ENCODE measurements at regions not wholly inside any gene's neighbourhood (a gene's known extent, or its start where the extent isn't known, plus 50 kb on each side); places are given as distances from the start of the nearest gene placed in this dataset.

DNA sequence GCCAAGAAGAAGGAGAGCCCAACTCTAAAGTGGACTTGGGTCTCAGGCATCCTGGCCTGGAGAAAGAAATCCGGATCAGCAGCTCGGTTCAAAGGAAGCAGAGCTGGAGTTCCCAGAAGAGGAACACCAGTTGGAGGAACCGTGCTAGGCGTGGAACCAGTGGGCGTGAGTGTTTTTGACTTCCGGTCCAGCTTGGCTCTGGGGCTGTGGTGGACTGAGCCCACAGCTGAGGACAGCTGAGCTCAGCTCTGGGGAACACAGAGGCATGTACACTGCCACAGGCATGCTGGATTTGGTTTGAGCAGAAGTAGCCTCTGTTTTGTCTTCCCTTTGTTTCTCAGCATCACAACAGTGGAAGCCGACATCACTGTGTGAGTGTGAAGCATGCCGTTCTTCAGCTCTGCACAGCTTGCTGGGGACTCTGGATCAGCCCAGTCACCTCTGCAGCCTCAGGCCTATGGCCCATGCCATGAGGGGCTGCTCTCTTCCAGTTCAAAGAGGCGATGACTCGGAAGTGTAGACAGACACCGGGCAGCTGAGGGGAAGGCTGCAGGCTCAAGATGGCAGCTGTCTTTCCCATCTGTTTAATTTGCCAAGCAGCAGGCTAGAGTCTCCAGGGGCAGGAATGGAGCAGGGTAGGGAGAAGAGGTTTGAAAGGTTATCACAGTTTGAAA lies 185.8 kb upstream of the UBE3A start:
- no peaks in the 10 kb centered on the region for H3K4me1 Mint-ChIP-seq
- peaks cover 2% of the 10 kb centered on the region for H3K27me3 Mint-ChIP-seq
- no peaks in the 10 kb centered on the region for H3K9me3 Mint-ChIP-seq
- no peak overlapping the region for H3K4me3 Mint-ChIP-seq
- no peaks in the 10 kb centered on the region for H3K36me3 Mint-ChIP-seq
- H3K27ac Mint-ChIP-seq: no peak overlapping the region

DNA sequence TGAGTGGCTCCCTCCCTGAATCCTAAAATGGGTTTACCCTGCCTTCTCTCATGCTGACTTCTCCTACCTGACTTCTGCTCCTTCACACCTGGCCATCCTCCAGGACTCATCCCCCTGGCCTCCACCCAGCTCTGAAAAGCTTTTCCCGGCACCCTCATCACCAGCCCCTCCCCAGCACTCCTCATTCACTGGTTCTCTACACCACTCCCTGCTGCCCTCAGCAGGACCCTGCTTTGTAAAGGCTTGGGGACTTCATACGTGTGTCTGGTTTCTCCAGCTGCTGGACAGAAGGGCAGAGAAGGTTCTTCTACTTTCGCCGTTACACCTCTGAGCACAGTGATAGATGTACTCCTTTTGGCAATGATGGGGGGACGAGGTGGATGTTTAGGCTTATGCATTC lies 184.9 kb upstream of the UBE3A start:
- no peaks in the 10 kb centered on the region for H3K9me3 Mint-ChIP-seq
- no peaks in the 10 kb centered on the region for H3K36me3 Mint-ChIP-seq
- no peaks in the 10 kb centered on the region for H3K4me1 Mint-ChIP-seq
- peaks cover 4% of the 10 kb centered on the region for H3K27me3 Mint-ChIP-seq
- H3K27ac Mint-ChIP-seq: no peak overlapping the region
- H3K4me3 Mint-ChIP-seq: no peak overlapping the region

DNA sequence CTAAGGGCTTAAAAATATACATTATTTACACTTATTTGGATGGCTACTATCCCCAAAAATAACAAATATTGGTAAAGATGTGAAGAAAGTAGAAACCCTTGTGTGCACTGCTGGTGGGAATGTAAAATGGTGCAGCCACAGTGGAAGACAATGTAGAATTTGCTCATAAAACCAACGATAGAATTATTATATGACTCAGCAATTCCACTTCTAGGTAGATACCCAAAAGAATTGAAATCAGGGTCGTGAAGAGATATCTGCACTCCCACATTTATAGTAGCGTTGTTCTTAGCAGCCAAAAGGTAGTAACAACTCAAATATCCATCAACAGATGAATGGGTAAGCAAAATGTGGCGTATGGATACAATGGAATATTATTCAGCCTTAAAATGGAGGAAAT lies 181.6 kb upstream of the UBE3A start:
- no peak overlapping the region for H3K4me3 Mint-ChIP-seq
- peaks cover 4% of the 10 kb centered on the region for H3K27me3 Mint-ChIP-seq
- H3K9me3 Mint-ChIP-seq: no peaks in the 10 kb centered on the region
- H3K4me1 Mint-ChIP-seq: no peaks in the 10 kb centered on the region
- H3K36me3 Mint-ChIP-seq: no peaks in the 10 kb centered on the region
- no peak overlapping the region for H3K27ac Mint-ChIP-seq

DNA sequence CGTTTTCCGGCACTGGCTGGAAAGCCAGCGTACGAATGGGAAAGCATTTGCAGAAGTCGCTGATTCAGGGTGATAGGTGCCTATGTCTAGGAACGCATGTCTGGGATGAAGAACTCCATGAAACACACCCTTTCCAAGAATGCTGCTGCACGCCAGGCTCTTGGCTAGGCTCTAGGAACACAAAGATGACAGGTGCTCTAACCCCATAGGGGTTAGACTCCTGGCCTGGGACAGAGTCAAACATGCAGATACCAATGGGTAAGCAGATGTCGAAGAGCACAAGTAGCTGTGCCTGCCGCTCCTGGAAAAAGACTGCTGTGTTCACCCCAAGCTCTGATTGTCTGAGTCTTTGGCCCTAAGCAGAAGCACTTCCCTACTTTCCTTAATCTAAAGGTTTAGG lies 180.9 kb upstream of the UBE3A start:
- Mint-ChIP-seq H3K4me1 (no peaks in the 10 kb centered on the region), H3K4me3 (no peak overlapping the region), H3K27me3 (peaks cover 4% of the 10 kb centered on the region), H3K27ac (no peak overlapping the region), H3K36me3 (no peaks in the 10 kb centered on the region), H3K9me3 (no peaks in the 10 kb centered on the region)

DNA sequence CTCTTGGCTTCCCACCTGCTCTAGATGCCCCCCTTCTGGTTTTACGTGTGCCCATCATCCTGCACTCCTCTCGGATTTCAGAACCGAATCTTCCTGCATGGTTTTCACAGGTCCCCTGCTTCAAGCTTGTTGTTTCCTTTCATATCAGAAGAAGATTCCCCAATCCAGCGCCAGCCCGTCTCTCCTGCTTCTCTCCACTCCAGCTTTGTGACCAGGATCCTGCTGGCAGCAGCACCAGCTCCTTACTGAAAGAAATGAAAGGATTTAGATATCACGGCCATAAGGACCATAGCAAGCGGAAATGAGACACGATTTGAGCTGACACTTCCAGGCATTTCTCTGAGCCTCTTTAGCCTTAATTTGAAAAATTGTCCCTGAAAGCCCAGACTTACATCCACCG lies 180.3 kb upstream of the UBE3A start:
- Mint-ChIP-seq H3K27ac (no peak overlapping the region), H3K4me3 (no peak overlapping the region), H3K4me1 (no peaks in the 10 kb centered on the region), H3K9me3 (no peaks in the 10 kb centered on the region), H3K27me3 (peaks cover 4% of the 10 kb centered on the region), H3K36me3 (no peaks in the 10 kb centered on the region)

DNA sequence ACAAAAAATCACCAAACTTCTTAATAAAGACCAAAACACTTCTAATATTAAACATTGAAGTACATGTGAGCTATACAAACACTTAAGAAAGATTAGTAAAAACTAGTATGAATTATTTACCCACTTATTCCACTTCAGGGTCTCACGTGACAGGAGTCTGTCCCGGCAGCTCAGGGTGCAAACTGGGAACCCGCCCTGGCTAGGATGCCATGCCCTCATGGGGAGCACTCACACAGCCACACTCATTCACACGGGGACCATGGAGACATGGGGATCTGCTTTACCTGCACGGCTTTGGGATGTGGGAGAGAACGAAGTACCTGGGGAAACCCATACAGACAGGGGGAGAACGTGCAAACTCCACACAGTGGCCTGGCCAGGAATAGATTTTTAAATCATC lies 179.3 kb upstream of the UBE3A start:
- Mint-ChIP-seq H3K4me3 (no peak overlapping the region), H3K36me3 (no peaks in the 10 kb centered on the region), H3K27me3 (peaks cover 4% of the 10 kb centered on the region), H3K9me3 (no peaks in the 10 kb centered on the region), H3K27ac (no peak overlapping the region), H3K4me1 (no peaks in the 10 kb centered on the region)

DNA sequence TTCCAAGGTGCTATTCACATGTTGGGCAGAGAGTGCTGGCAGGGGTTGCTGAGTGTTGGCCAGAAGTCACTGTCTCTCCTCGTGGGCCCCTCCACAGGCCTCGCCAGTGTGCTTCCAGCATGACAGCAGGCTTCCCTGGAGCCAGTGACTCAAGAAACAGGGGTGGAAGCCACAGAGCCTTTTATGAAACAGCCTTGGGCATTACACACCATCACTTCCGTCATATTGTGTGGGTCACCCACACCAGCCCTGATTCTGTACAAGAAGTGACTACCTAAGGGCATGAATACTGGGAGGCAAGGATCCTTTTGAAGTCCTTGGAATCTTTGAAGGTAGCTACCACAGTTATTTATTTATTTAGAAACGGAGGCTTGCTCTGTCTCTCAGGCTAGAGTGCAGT lies 177.6 kb upstream of the UBE3A start:
- Mint-ChIP-seq H3K27ac (no peak overlapping the region), H3K4me1 (no peaks in the 10 kb centered on the region), H3K4me3 (no peak overlapping the region), H3K27me3 (peaks cover 4% of the 10 kb centered on the region), H3K9me3 (no peaks in the 10 kb centered on the region), H3K36me3 (no peaks in the 10 kb centered on the region)

DNA sequence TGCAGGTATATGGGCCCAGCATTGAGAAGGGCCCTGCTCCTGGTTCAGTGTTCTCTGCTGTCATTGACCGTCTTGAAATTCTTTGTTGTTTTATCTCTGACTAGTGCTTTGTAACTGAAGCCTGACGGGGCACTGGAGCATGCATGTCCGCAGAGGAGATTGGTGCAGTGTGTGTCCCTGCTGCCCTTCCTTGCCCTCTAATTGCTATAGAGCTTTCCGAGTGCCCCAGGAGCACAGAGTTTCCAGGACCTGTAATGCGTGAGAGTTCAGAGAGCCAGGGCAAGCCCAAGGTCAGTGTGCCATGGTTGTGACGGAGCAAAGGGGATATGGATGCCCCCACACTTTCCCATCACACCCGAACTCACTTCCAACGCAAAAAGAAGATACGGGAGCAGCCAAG lies 174.3 kb upstream of the UBE3A start:
- Mint-ChIP-seq H3K27ac (no peak overlapping the region), H3K27me3 (peaks cover 3% of the 10 kb centered on the region), H3K4me1 (no peaks in the 10 kb centered on the region), H3K36me3 (no peaks in the 10 kb centered on the region), H3K4me3 (no peak overlapping the region), H3K9me3 (no peaks in the 10 kb centered on the region)

DNA sequence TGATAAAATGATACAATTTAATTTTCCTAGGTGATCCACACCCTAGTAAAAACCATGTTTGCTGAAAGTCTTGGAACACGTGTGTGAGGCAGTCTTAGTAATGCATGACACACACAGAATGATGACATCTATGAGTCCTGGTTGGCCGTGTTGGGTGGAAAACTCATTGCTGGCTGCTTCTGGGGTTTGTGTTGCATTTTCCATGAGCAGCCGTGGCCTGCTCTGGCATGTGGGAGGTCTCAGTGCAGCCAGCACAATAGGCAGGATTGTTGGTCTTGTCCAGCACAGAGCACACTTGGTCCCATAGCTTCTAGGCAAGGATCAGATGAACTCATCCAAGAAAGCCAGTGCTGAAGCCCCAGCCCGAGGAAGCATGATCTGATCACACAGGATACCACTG lies 172.8 kb upstream of the UBE3A start:
- no peak overlapping the region for H3K27ac Mint-ChIP-seq
- H3K36me3 Mint-ChIP-seq: no peaks in the 10 kb centered on the region
- H3K4me3 Mint-ChIP-seq: no peak overlapping the region
- H3K4me1 Mint-ChIP-seq: no peaks in the 10 kb centered on the region
- no peaks in the 10 kb centered on the region for H3K9me3 Mint-ChIP-seq
- H3K27me3 Mint-ChIP-seq: peaks cover 8% of the 10 kb centered on the region

DNA sequence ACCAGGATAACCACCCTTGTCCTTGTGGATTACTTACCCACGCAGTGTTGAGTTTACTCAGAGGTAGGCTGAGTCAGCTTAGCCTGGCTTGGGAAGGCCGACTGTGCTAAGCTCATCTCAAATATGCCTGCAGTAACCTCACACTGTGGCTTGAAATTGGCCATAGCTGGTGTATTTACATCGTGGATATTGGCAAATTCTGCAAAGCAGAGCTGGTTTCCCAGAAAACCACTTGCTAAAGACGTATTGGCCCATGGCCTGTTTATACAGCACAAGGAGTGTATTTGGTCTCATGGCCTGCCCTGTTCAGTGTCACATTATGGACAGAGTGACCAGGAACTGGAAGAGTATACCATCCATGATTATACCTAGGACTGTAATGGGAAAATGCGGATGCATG lies 170.5 kb upstream of the UBE3A start:
- H3K36me3 Mint-ChIP-seq: no peaks in the 10 kb centered on the region
- no peaks in the 10 kb centered on the region for H3K4me1 Mint-ChIP-seq
- H3K27ac Mint-ChIP-seq: no peak overlapping the region
- H3K27me3 Mint-ChIP-seq: peaks cover 8% of the 10 kb centered on the region
- no peaks in the 10 kb centered on the region for H3K9me3 Mint-ChIP-seq
- no peak overlapping the region for H3K4me3 Mint-ChIP-seq

DNA sequence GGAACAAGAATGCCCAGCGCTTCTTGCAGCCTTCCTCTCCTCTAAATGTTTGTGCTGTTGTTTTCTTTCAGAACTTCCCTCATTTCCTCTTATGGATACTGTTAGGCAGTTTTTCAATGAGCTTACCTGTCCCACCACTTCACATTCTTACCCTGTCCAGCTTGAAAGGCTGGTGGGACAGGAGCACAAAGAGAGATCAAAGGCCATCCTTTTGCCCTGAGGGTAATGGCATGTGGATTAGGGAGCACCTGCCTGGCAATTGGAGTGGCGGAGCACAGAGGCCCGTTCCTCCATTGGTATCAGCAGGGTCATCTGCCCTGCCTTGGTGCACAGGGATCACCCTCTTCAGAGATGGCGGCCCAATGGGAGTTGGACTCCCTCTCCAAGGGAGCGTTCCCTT lies 170.1 kb upstream of the UBE3A start:
- H3K9me3 Mint-ChIP-seq: peaks cover 3% of the 10 kb centered on the region
- peaks cover 8% of the 10 kb centered on the region for H3K27me3 Mint-ChIP-seq
- no peaks in the 10 kb centered on the region for H3K36me3 Mint-ChIP-seq
- H3K4me1 Mint-ChIP-seq: no peaks in the 10 kb centered on the region
- no peak overlapping the region for H3K4me3 Mint-ChIP-seq
- H3K27ac Mint-ChIP-seq: no peak overlapping the region

DNA sequence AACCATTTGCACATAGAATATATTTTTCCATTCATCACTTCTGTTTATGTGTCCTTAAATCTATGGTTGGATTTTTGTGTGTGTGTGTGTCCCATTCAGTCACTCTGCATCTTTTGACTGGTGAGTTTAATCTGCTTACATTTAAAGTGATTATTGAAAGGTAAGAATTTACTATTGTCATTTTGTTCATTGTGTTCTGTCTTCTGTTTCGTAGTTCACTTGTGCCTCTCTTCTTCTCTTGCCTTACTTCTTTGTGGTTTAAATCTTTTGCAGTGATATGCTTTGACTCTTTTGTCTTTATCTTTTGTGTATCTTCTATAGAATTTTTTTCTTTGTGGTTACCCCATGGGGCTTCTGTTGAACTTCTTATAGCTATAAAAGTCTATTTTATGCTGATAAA lies 166.3 kb upstream of the UBE3A start:
- peaks cover 10% of the 10 kb centered on the region for H3K9me3 Mint-ChIP-seq
- no peaks in the 10 kb centered on the region for H3K4me1 Mint-ChIP-seq
- no peak overlapping the region for H3K27ac Mint-ChIP-seq
- H3K36me3 Mint-ChIP-seq: no peaks in the 10 kb centered on the region
- H3K4me3 Mint-ChIP-seq: no peak overlapping the region
- H3K27me3 Mint-ChIP-seq: peaks cover 10% of the 10 kb centered on the region

DNA sequence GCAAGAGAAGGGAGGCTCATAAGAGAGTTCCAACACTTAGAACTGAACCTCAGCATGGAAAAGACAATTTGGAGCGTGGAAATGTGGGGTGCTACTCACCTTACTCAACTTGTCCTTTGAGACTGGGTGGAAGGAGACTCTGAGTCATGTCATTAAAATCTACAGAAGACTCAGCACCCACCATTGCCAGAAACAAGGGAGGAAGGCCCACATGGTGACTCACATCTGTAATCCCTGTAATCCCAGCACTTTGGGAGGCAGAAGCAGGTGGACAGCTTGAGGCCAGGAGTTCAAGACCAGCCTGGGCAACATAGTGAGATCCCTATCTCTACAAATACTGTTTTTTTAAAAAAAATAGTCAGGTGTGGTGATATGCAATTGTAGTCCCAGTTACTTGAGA lies 161.9 kb upstream of the UBE3A start:
- Mint-ChIP-seq H3K9me3 (peaks cover 10% of the 10 kb centered on the region), H3K27ac (no peak overlapping the region), H3K27me3 (peaks cover 5% of the 10 kb centered on the region), H3K36me3 (no peaks in the 10 kb centered on the region), H3K4me1 (no peaks in the 10 kb centered on the region), H3K4me3 (no peak overlapping the region)

DNA sequence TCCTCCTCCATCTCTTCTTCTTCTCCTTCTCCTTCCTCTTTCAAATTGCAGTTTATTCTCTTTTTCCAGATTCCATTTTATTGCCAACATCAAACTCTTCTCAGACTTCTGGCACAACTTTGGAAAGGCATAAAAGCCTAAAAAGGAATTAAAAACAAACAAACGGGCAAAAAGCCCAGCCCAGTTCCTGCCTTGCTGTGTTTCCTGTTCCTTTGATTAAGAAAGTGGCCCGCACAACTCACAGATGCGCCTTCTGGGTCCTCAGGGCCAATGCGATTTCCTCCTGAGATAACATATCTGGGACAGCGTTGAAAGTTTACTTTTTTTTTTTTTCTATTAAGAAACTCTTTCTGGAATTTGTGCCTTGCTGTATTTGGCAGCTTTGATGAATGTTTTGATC lies 158.7 kb upstream of the UBE3A start:
- no peaks in the 10 kb centered on the region for H3K4me1 Mint-ChIP-seq
- no peak overlapping the region for H3K4me3 Mint-ChIP-seq
- H3K9me3 Mint-ChIP-seq: no peaks in the 10 kb centered on the region
- H3K27ac Mint-ChIP-seq: peak overlapping the region; percentile 46
- H3K27me3 Mint-ChIP-seq: peaks cover 3% of the 10 kb centered on the region
- no peaks in the 10 kb centered on the region for H3K36me3 Mint-ChIP-seq

DNA sequence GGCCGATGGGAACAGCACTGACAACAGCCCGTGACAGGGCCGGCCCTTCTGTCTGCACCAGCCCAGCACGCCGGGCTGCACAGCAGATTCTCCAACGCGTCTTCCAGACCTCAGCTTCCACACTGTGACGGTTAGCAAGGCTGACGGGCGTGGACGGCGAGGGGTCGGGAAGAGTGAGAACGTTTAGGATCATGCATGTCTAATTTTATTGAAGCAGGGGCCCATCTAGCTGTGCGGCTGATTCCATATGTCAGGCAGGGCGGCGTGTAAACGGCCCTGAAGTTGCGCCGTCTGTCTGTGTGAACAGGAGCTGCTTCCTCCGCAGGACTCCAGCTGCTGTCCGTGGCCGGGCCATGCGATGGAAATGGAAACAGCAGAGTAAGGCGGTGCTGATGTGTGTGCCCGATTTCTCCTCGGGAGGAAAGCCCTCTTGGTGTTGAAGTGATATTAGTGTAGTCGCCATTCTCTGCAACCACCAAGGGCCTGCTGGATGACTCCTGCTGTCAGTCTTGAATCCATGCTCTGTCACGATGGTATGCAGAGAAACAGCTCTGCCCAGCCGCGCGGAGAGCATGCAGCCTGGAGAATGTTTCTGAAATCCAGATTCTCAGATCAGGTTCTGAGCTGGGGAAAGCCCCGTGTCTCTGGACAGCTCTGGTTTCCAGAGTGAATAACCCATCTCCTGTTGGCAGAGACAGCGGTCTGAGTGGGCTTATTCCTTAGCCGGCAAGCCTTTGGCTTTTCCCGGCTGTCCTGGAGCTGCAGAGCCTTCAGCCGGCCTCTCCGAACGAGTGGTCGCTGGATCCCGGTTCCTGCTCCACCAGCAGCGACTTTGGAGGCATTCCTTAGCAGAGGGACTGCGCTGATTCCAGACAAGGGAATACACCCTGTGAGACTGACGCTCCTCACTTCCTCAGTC lies 158.1 kb upstream of the UBE3A start:
- peaks cover 3% of the 10 kb centered on the region for H3K27me3 Mint-ChIP-seq
- no peak overlapping the region for H3K4me3 Mint-ChIP-seq
- no peaks in the 10 kb centered on the region for H3K4me1 Mint-ChIP-seq
- H3K36me3 Mint-ChIP-seq: no peaks in the 10 kb centered on the region
- H3K27ac Mint-ChIP-seq: no peak overlapping the region
- H3K9me3 Mint-ChIP-seq: no peaks in the 10 kb centered on the region

DNA sequence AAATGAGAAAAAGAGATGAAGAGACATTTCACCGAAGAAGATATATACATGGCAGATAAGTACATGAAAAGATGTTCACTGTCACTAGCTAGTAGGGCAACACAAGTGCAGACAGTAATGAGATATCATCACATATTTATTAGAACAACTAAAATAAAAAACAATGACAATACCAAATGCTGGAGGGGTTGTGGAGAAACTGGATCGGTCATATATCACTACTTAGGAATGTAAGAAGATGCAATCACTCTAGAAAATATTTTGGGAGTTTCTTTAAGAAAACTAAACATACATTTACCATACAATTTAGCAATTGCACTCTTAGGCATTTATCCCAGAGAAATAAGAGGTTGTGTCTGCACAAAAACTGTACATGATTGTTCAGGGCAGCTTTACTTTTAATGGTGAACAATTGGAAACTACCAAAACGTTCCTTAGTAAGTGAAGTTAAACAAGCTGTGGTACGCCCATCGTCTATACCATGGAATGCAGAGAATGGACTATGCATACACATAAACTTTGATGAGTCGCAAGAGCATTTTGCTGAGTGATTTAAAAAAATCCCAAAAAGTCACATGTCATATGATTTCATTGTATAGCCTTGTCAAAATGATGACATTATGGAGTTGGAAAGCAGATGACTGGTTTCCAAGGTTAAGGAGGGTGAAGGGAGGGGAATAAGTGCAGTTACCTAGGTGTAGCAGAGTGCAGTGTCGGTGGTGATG lies 149.0 kb upstream of the UBE3A start:
- H3K4me1 Mint-ChIP-seq: no peaks in the 10 kb centered on the region
- no peaks in the 10 kb centered on the region for H3K36me3 Mint-ChIP-seq
- H3K4me3 Mint-ChIP-seq: no peak overlapping the region

More for the DNA sequence above, 149.0 kb upstream of the UBE3A start:
- peaks cover 22% of the 10 kb centered on the region for H3K9me3 Mint-ChIP-seq
- peaks cover 14% of the 10 kb centered on the region for H3K27me3 Mint-ChIP-seq
- no peak overlapping the region for H3K27ac Mint-ChIP-seq
